ENCODE measurements at regions not wholly inside any gene's neighbourhood (a gene's known extent, or its start where the extent isn't known, plus 50 kb on each side); places are given as distances from the start of the nearest gene placed in this dataset.

DNA sequence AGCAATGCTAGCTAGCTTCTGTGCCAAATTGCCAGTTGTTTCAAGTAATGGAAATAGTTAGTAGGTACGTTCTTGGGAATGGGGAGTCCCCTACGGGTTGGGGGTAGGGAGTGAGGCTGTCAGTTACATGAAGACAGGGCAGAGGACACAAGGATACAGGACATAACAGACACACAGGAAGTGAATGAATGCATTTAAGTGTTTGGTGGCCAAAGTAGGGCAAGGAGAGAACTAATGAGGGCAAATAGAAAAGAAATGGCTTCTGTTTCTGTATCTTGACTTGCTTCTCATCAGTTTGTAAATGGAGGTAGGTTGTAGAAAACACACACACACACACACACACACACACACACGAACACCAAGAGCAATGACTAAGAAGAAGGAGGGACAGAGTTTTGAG is 142.2 kb downstream of the S1PR1 start:
- POLR2A ChIA-PET: no interaction called here
- H3K36me3 Mint-ChIP-seq: no peaks in the 10 kb centered on the region
- no peak for DNase-seq
- no peaks in the 10 kb centered on the region for H3K27me3 Mint-ChIP-seq
- H3K27ac Mint-ChIP-seq: peak overlapping the region in 1 of 10 donors; percentile 13
- ATAC-seq: no peak
- H3K4me1 Mint-ChIP-seq: peaks cover 0 to 9% (median 2%) of the 10 kb centered on the region in 4 donors
- H3K9me3 Mint-ChIP-seq: peaks cover 0 to 2% (median 0%) of the 10 kb centered on the region in 9 donors
- no peak overlapping the region for H3K4me3 Mint-ChIP-seq

GRCh38 chr1:101379950-101380349 is 143.1 kb downstream of the S1PR1 start:
- DNase-seq (no peak), ATAC-seq (no peak)
- H3K27ac Mint-ChIP-seq: no peak overlapping the region
- H3K4me3 Mint-ChIP-seq: no peak overlapping the region
- peaks cover 0 to 2% (median 0%) of the 10 kb centered on the region in 9 donors for H3K9me3 Mint-ChIP-seq
- H3K27me3 Mint-ChIP-seq: no peaks in the 10 kb centered on the region
- H3K36me3 Mint-ChIP-seq: no peaks in the 10 kb centered on the region
- POLR2A ChIA-PET: no interaction called here
- peaks cover 0 to 9% (median 2%) of the 10 kb centered on the region in 4 donors for H3K4me1 Mint-ChIP-seq

GRCh38 chr1:101382135-101382534 is 145.3 kb downstream of the S1PR1 start:
- peaks cover 0 to 9% (median 2%) of the 10 kb centered on the region in 4 donors for H3K4me1 Mint-ChIP-seq
- peaks cover 0 to 10% (median 2%) of the 10 kb centered on the region in 9 donors for H3K9me3 Mint-ChIP-seq
- DNase-seq: no peak
- POLR2A ChIA-PET: no interaction called here
- peak overlapping the region in 1 of 10 donors; percentile 3 for H3K27ac Mint-ChIP-seq
- no peak overlapping the region for H3K4me3 Mint-ChIP-seq
- H3K27me3 Mint-ChIP-seq: peaks cover 0 to 1% (median 0%) of the 10 kb centered on the region in 5 donors
- ATAC-seq: no peak
- peaks cover 0 to 7% (median 0%) of the 10 kb centered on the region in 3 donors for H3K36me3 Mint-ChIP-seq

DNA sequence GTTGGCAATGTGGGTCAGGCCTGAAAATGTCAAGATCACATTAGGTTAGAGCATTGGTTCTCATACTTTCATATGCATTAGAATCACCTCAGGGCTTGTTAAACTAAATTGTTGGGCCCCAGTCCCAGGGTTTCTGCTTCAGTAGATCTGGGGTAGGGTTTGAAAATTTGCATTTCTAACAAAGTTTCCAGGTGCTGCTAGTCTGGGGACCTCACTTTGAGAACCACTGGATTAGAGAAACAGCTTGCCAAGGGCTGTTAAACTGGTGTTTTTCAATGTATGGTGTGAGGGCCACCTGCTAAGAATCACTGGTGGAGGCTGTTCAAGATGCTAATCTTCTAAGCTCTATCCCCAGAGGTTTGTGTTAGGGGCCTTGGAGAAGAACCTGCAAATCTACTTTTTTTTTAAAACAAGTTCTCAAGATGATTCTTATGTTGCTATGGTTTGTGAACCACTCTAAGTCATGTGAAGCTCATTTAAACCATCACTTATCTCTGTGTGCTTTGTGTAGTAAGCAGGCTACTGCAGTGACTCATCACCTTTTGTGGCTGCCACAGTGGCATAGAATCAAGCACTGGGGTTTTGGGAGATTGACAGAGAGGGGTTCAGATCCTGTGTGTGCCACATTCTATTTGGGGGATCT is 152.2 kb downstream of the S1PR1 start:
- POLR2A ChIA-PET: no interaction called here
- Mint-ChIP-seq H3K27me3 (peaks cover 0 to 1% (median 0%) of the 10 kb centered on the region in 5 donors), H3K36me3 (peaks cover 0 to 11% (median 0%) of the 10 kb centered on the region in 3 donors), H3K4me1 (peaks cover 0 to 23% (median 0%) of the 10 kb centered on the region in 4 donors), H3K9me3 (peaks cover 0 to 17% (median 2%) of the 10 kb centered on the region in 9 donors), H3K4me3 (no peak overlapping the region), H3K27ac (peak overlapping the region in 2 of 10 donors; percentile 1 to 46)
- DNase-seq (no peak), ATAC-seq (no peak)

GRCh38 chr1:101389547-101389929 is 152.7 kb downstream of the S1PR1 start:
- peaks cover 0 to 17% (median 2%) of the 10 kb centered on the region in 9 donors for H3K9me3 Mint-ChIP-seq
- H3K4me3 Mint-ChIP-seq: no peak overlapping the region
- peak overlapping the region in 2 of 10 donors; percentile 1 to 46 for H3K27ac Mint-ChIP-seq
- peaks cover 0 to 1% (median 0%) of the 10 kb centered on the region in 5 donors for H3K27me3 Mint-ChIP-seq
- DNase-seq: no peak
- no peak for ATAC-seq
- H3K36me3 Mint-ChIP-seq: peaks cover 0 to 11% (median 0%) of the 10 kb centered on the region in 3 donors
- POLR2A ChIA-PET: no interaction called here
- H3K4me1 Mint-ChIP-seq: peaks cover 0 to 23% (median 0%) of the 10 kb centered on the region in 4 donors

GRCh38 chr1:101392552-101392951 is 155.7 kb downstream of the S1PR1 start:
- H3K27ac Mint-ChIP-seq: peak overlapping the region in 1 of 10 donors; percentile 44
- H3K36me3 Mint-ChIP-seq: peaks cover 0 to 5% (median 0%) of the 10 kb centered on the region in 3 donors
- DNase-seq: no peak
- POLR2A ChIA-PET: no interaction called here
- peaks cover 0 to 6% (median 0%) of the 10 kb centered on the region in 9 donors for H3K9me3 Mint-ChIP-seq
- H3K27me3 Mint-ChIP-seq: no peaks in the 10 kb centered on the region
- peaks cover 0 to 23% (median 0%) of the 10 kb centered on the region in 4 donors for H3K4me1 Mint-ChIP-seq
- ATAC-seq: no peak
- H3K4me3 Mint-ChIP-seq: no peak overlapping the region

GRCh38 chr1:101394041-101394440 is 157.2 kb downstream of the S1PR1 start:
- H3K36me3 Mint-ChIP-seq: no peaks in the 10 kb centered on the region
- DNase-seq: no peak
- H3K4me1 Mint-ChIP-seq: peaks cover 0 to 16% (median 0%) of the 10 kb centered on the region in 4 donors
- H3K27me3 Mint-ChIP-seq: peaks cover 0 to 4% (median 0%) of the 10 kb centered on the region in 5 donors
- no peak for ATAC-seq
- H3K4me3 Mint-ChIP-seq: no peak overlapping the region
- H3K27ac Mint-ChIP-seq: no peak overlapping the region
- POLR2A ChIA-PET: no interaction called here
- no peaks in the 10 kb centered on the region for H3K9me3 Mint-ChIP-seq

DNA sequence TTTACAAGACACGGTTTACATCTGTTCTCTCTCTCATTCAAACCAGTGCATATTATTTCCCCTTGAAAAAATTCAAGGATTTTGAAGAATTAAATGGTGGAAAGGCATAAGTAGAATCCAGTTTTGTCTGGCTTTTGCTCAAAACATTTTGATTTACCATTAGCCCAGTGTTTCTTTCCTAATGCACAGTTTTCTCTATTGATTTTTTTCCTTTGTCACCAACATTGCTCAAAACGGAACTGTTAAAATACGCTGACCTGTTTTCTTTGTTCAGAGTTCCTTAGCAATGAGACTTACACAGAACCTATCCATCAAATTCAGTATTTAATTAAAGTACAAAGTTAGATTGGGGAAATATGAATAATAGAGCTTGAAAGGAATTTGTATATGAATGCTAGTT is 162.4 kb downstream of the S1PR1 start:
- no peak for DNase-seq
- POLR2A ChIA-PET: no interaction called here
- Mint-ChIP-seq H3K27me3 (peaks cover 0 to 4% (median 2%) of the 10 kb centered on the region in 5 donors), H3K36me3 (no peaks in the 10 kb centered on the region), H3K4me1 (no peaks in the 10 kb centered on the region), H3K27ac (no peak overlapping the region), H3K4me3 (no peak overlapping the region), H3K9me3 (no peaks in the 10 kb centered on the region)
- no peak for ATAC-seq

GRCh38 chr1:101406271-101406670 is 169.5 kb downstream of the S1PR1 start:
- no peak for DNase-seq
- Mint-ChIP-seq H3K27me3 (peaks cover 0 to 3% (median 0%) of the 10 kb centered on the region in 5 donors), H3K9me3 (peaks cover 0 to 4% (median 0%) of the 10 kb centered on the region in 9 donors), H3K36me3 (no peaks in the 10 kb centered on the region), H3K4me3 (no peak overlapping the region), H3K27ac (no peak overlapping the region), H3K4me1 (peaks cover 0 to 39% (median 0%) of the 10 kb centered on the region in 4 donors)
- POLR2A ChIA-PET: no interaction called here
- no peak for ATAC-seq

GRCh38 chr1:101406681-101407080 is 169.9 kb downstream of the S1PR1 start:
- POLR2A ChIA-PET: no interaction called here
- Mint-ChIP-seq H3K36me3 (peaks cover 0 to 4% (median 0%) of the 10 kb centered on the region in 3 donors), H3K9me3 (peaks cover 0 to 5% (median 0%) of the 10 kb centered on the region in 9 donors), H3K4me1 (peaks cover 0 to 43% (median 0%) of the 10 kb centered on the region in 4 donors), H3K4me3 (no peak overlapping the region), H3K27me3 (peaks cover 0 to 3% (median 0%) of the 10 kb centered on the region in 5 donors), H3K27ac (no peak overlapping the region)
- no peak for DNase-seq
- no peak for ATAC-seq

DNA sequence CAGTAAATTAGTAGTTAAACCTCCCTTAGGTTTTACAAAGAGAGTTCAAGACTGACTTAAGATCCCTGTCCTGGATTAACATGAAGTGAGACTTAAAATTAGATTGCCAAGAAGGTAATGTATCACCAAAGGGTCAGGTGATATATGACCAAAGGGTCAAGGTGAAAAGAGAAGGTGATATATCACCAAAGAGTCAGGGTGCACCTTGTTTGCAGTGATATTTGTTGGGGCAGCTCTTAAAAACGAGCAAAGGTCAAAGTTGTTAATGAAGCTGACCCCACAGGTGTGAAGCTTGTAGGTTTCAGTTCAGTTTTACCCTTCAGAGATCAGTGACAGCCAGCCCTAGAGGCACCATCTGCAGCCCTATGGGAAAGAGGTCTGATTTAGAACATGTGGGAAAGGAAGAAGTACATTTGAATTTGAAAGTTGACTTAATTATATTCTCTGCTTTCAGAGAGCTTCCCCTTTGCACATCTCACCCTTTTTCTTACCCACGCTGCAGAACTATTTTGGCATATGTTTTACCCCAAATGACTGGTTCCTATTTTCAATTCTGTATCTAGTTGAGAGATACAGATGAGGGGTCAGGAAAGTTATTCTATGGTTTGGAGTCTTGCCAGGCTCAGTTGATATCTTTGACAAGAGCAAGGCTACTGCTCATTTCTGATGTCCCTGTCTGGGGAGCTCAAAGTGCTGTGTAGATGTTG is 170.8 kb downstream of the S1PR1 start:
- H3K36me3 Mint-ChIP-seq: peaks cover 0 to 7% (median 0%) of the 10 kb centered on the region in 3 donors
- H3K27me3 Mint-ChIP-seq: peaks cover 0 to 3% (median 0%) of the 10 kb centered on the region in 5 donors
- DNase-seq: no peak
- H3K27ac Mint-ChIP-seq: no peak overlapping the region
- peaks cover 0 to 44% (median 0%) of the 10 kb centered on the region in 4 donors for H3K4me1 Mint-ChIP-seq
- POLR2A ChIA-PET: no interaction called here
- peaks cover 0 to 9% (median 0%) of the 10 kb centered on the region in 9 donors for H3K9me3 Mint-ChIP-seq
- H3K4me3 Mint-ChIP-seq: no peak overlapping the region
- no peak for ATAC-seq

- Mint-ChIP-seq H3K4me3 (no peak overlapping the region), H3K9me3 (peaks cover 0 to 9% (median 0%) of the 10 kb centered on the region in 9 donors), H3K27ac (no peak overlapping the region), H3K4me1 (peaks cover 0 to 44% (median 0%) of the 10 kb centered on the region in 4 donors), H3K36me3 (peaks cover 0 to 7% (median 0%) of the 10 kb centered on the region in 3 donors), H3K27me3 (peaks cover 0 to 3% (median 0%) of the 10 kb centered on the region in 5 donors)
- ATAC-seq (no peak), DNase-seq (no peak)
- POLR2A ChIA-PET: no interaction called here
Measured at GRCh38 chr1:101408212-101409042, 171.6 kb downstream of the S1PR1 start.

All from naive thymus-derived CD8-positive, alpha-beta T cell (primary cell).